WTC11 (cell line): ENCODE measurements at regions not wholly inside any gene's neighbourhood (a gene's known extent, or its start where the extent isn't known, plus 50 kb on each side); places are given as distances from the start of the nearest gene placed in this dataset.

Experiments
- ATAC-seq: fragments of 200-7000 bp; cut with Tn5 transposase; 2 replicates; pipeline ENCODE4 v1.10.0; 2021; ENCODE audit warnings: mild to moderate bottlenecking, moderate library complexity
- CTCF ChIA-PET: fragments of 300-600 bp; sonication (Branson Sonifier 250); formaldehyde crosslinking; loops from one replicate; lab custom pipeline; 2021; ENCODE audit warnings: antibody characterized with exemption; lab: Charles Lee
- POLR2A ChIA-PET: fragments of 350-600 bp; sonication (Branson Sonifier 250); formaldehyde crosslinking; loops from one replicate; lab custom pipeline; 2021; ENCODE audit warnings: antibody characterized with exemption; lab: Charles Lee
- DNase-seq: peaks from one replicate; pipeline ENCODE4 v3.0.0; 2021; ENCODE audit warnings: low spot score
- H3K27ac Mint-ChIP-seq: 2 replicates; pipeline ENCODE4 v1.8.0; 2021; ENCODE audit warnings: mixed read lengths
- H3K27me3 Mint-ChIP-seq: 2 replicates; pipeline ENCODE4 v1.8.0; 2021; ENCODE audit warnings: low read depth, mild to moderate bottlenecking, moderate library complexity, mixed read lengths
- H3K36me3 Mint-ChIP-seq: 2 replicates; pipeline ENCODE4 v1.8.0; 2021; ENCODE audit warnings: mixed read lengths
- H3K4me1 Mint-ChIP-seq: 2 replicates; pipeline ENCODE4 v1.8.0; 2022; ENCODE audit warnings: mixed read lengths
- H3K4me3 Mint-ChIP-seq: 2 replicates; pipeline ENCODE4 v1.8.0; 2021; ENCODE audit warnings: mild to moderate bottlenecking, moderate library complexity, mixed read lengths
- H3K9me3 Mint-ChIP-seq: 2 replicates; pipeline ENCODE4 v1.8.0; 2021; ENCODE audit warnings: mixed read lengths
- ARID4B ChIP-seq: sonication (generic); formaldehyde crosslinking; IDR thresholded peaks from 2 replicates; pipeline ENCODE4 v1.8.0; 2023; ENCODE audit warnings: missing genetic modification reagents, mild to moderate bottlenecking, borderline replicate concordance
- ATF1 ChIP-seq: sonication (generic); formaldehyde crosslinking; IDR thresholded peaks from 2 replicates; pipeline ENCODE4 v1.8.1; 2023; ENCODE audit warnings: mild to moderate bottlenecking, moderate library complexity, missing genetic modification reagents
- ATF6 ChIP-seq: sonication (generic); formaldehyde crosslinking; IDR thresholded peaks from 2 replicates; pipeline ENCODE4 v1.8.1; 2023; ENCODE audit warnings: mild to moderate bottlenecking, missing genetic modification reagents
- E2F1 ChIP-seq: sonication (generic); formaldehyde crosslinking; IDR thresholded peaks from 2 replicates; pipeline ENCODE4 v1.8.0; 2022; ENCODE audit warnings: mild to moderate bottlenecking, missing genetic modification reagents
- E2F4 ChIP-seq: sonication (generic); formaldehyde crosslinking; IDR thresholded peaks from 2 replicates; pipeline ENCODE4 v1.8.1; 2022; ENCODE audit warnings: low read depth, mild to moderate bottlenecking, moderate library complexity, missing genetic modification reagents, borderline replicate concordance
- E2F5 ChIP-seq: sonication (generic); formaldehyde crosslinking; IDR thresholded peaks from 2 replicates; pipeline ENCODE4 v1.8.1; 2022; ENCODE audit warnings: mild to moderate bottlenecking, moderate library complexity, missing genetic modification reagents
- FOXP1 ChIP-seq: sonication (generic); formaldehyde crosslinking; IDR thresholded peaks from 2 replicates; pipeline ENCODE4 v1.8.0; 2022; ENCODE audit warnings: missing genetic modification reagents, mild to moderate bottlenecking, moderate library complexity, borderline replicate concordance
- GTF2I ChIP-seq: fragments of 250-450 bp; sonication (Bioruptor Pico); conservative IDR thresholded peaks from 2 replicates; pipeline ENCODE4 v1.4.0; 2021; ENCODE audit warnings: mild to moderate bottlenecking
- HMGA2 ChIP-seq: fragments of 250-450 bp; sonication (Bioruptor Pico); IDR thresholded peaks from 2 replicates; pipeline ENCODE4 v1.4.0; 2021; ENCODE audit warnings: mild to moderate bottlenecking, moderate library complexity
- KAT7 ChIP-seq: sonication (generic); formaldehyde crosslinking; IDR thresholded peaks from 2 replicates; pipeline ENCODE4 v1.8.1; 2023; ENCODE audit warnings: missing genetic modification reagents, mild to moderate bottlenecking, borderline replicate concordance
- NFYB ChIP-seq: sonication (generic); formaldehyde crosslinking; conservative IDR thresholded peaks from 2 replicates; pipeline ENCODE4 v1.8.0; 2022; ENCODE audit warnings: low read depth, missing genetic modification reagents
- NR3C1 ChIP-seq: sonication (generic); formaldehyde crosslinking; conservative IDR thresholded peaks from 2 replicates; pipeline ENCODE4 v1.8.1; 2023; ENCODE audit warnings: low read depth, mild to moderate bottlenecking, missing genetic modification reagents
- TEAD1 ChIP-seq: sonication (generic); formaldehyde crosslinking; IDR thresholded peaks from 2 replicates; pipeline ENCODE4 v1.8.0; 2022; ENCODE audit warnings: mild to moderate bottlenecking, missing genetic modification reagents
- USF2 ChIP-seq: sonication (generic); formaldehyde crosslinking; IDR thresholded peaks from 2 replicates; pipeline ENCODE4 v1.8.1; 2023; ENCODE audit warnings: mild to moderate bottlenecking, missing genetic modification reagents, moderate library complexity
- ZNF121 ChIP-seq: sonication (generic); formaldehyde crosslinking; IDR thresholded peaks from 2 replicates; pipeline ENCODE4 v1.8.0; 2023; ENCODE audit warnings: missing genetic modification reagents
- ZNF396 ChIP-seq: fragments of 250-450 bp; sonication (Bioruptor Pico); IDR thresholded peaks from 2 replicates; pipeline ENCODE4 v1.8.0; 2021; ENCODE audit warnings: mild to moderate bottlenecking, moderate library complexity, borderline replicate concordance
- TF ChIP-seq, protein P1 (sequence below): sonication (generic); formaldehyde crosslinking; IDR thresholded peaks from 2 replicates; pipeline ENCODE4 v1.8.1; 2023; ENCODE audit warnings: mild to moderate bottlenecking, missing genetic modification reagents, moderate library complexity
- TF ChIP-seq, protein P2 (sequence below): sonication (generic); formaldehyde crosslinking; IDR thresholded peaks from 2 replicates; pipeline ENCODE4 v1.8.0; 2022; ENCODE audit warnings: missing genetic modification reagents

DNA sequence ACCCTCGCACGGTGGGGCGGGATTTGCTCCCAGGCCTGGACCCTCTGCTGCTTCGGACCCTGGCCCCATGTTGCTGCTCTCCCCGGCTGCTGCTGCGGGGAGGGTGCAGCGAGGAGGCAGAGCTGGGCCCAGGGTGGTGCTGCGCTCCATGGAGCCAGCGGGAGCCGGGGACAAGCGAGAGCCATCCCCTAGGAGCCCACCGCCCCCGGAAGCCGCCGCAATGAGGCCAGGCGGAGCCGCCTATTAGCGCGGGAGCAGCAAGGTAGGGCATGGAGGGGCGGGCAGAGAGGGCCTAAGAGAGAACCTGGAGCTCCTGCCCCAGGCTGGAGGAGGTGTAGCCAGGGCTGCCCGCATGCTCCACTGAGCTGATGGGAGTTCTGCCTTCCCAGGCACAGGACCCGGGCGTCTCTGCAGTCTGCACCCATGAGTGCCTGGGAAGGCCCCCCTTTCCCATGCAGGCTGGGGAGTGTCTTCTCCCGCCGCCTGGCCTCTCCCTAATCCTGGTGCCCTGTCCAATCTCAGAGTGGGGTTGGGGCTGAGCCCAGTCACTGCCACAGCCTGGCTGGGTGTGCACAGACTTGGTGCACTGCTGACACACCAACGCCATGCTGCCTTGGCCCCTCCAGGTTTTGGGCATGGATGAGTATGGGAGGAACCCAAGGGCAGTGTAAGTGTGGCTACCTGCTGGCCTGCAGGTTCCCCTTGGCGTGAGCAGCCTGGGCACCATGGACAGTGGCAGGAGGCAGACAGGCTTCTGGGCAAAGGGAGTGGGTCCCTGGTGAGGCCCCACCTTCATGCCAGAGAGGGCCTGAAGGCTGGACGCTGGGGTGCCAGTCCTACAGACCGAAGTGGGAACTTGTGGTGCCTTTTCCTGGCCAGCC, 360.6 kb upstream of the MAP3K7 start (continued):
- TF ChIP-seq FOXP1 (CRISPR knock-in tag) (no peak), E2F4 (CRISPR knock-in tag) (no peak), ZNF396 (CRISPR knock-in tag) (no peak), USF2 (CRISPR knock-in tag) (no peak), NFYB (CRISPR knock-in tag) (no peak)

DNA sequence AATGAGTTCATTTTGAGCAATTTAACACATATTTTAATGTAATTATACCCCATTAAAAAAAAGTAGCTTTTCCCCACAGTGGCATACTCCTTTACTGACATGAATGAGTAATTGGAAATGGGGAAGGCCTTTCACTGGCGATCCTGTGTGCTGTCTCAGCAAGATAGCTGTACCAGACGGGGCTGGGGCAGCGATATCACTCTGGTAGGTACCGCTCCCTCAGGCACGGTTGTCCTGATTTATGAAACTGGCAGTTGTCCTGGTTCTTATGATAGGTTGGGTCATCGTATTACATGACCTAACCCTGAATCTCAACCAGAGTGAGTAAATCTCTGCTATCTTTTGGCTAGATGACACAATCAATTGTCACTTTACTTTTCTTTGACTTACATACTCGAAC, 355.0 kb upstream of the MAP3K7 start:
- no peaks in the 10 kb centered on the region for H3K9me3 Mint-ChIP-seq
- CTCF ChIA-PET = interaction anchor here (1.6 to 2.0 kb wide), 2 partner anchors 334 to 446 kb away, joined by 4 to 12 read pairs; no protein-coding TSS in a partner anchor
- H3K4me1 Mint-ChIP-seq = peaks cover 41% of the 10 kb centered on the region
- peaks cover 27% of the 10 kb centered on the region for H3K27me3 Mint-ChIP-seq
- DNase-seq (no peak), ATAC-seq (no peak)
- no peaks in the 10 kb centered on the region for H3K36me3 Mint-ChIP-seq
- POLR2A ChIA-PET = no interaction called here
- H3K4me3 Mint-ChIP-seq = no peak overlapping the region
- H3K27ac Mint-ChIP-seq = no peak overlapping the region
- TF ChIP-seq USF2 (CRISPR knock-in tag) (no peak), E2F1 (no peak), KAT7 (CRISPR knock-in tag) (no peak), ZNF121 (no peak), ARID4B (CRISPR knock-in tag) (no peak), ATF1 (no peak), ATF6 (CRISPR knock-in tag) (no peak), HMGA2 (CRISPR knock-in tag) (no peak), E2F5 (no peak), TEAD1 (CRISPR knock-in tag) (no peak), GTF2I (CRISPR knock-in tag) (no peak), NR3C1 (no peak)
- TF ChIP-seq, protein P1, sequence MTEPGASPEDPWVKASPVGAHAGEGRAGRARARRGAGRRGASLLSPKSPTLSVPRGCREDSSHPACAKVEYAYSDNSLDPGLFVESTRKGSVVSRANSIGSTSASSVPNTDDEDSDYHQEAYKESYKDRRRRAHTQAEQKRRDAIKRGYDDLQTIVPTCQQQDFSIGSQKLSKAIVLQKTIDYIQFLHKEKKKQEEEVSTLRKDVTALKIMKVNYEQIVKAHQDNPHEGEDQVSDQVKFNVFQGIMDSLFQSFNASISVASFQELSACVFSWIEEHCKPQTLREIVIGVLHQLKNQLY (CRISPR knock-in tag) = no peak
- TF ChIP-seq, protein P2, sequence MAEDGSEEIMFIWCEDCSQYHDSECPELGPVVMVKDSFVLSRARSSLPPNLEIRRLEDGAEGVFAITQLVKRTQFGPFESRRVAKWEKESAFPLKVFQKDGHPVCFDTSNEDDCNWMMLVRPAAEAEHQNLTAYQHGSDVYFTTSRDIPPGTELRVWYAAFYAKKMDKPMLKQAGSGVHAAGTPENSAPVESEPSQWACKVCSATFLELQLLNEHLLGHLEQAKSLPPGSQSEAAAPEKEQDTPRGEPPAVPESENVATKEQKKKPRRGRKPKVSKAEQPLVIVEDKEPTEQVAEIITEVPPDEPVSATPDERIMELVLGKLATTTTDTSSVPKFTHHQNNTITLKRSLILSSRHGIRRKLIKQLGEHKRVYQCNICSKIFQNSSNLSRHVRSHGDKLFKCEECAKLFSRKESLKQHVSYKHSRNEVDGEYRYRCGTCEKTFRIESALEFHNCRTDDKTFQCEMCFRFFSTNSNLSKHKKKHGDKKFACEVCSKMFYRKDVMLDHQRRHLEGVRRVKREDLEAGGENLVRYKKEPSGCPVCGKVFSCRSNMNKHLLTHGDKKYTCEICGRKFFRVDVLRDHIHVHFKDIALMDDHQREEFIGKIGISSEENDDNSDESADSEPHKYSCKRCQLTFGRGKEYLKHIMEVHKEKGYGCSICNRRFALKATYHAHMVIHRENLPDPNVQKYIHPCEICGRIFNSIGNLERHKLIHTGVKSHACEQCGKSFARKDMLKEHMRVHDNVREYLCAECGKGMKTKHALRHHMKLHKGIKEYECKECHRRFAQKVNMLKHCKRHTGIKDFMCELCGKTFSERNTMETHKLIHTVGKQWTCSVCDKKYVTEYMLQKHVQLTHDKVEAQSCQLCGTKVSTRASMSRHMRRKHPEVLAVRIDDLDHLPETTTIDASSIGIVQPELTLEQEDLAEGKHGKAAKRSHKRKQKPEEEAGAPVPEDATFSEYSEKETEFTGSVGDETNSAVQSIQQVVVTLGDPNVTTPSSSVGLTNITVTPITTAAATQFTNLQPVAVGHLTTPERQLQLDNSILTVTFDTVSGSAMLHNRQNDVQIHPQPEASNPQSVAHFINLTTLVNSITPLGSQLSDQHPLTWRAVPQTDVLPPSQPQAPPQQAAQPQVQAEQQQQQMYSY (CRISPR knock-in tag) = no peak
